Thoracic aorta (tissue), 2 donors: ENCODE measurements at regions not wholly inside any gene's neighbourhood (a gene's known extent, or its start where the extent isn't known, plus 50 kb on each side); places are given as distances from the start of the nearest gene placed in this dataset.

Experiments
- ATAC-seq: fragments of 150-250 bp; one replicate; pipeline ENCODE4 v1.8.0; 2017; ENCODE audit warnings: low read depth; ENCODE audit not compliant: insufficient number of reproducible peaks, low FRiP score
- DNase-seq: peaks from one replicate; pipeline ENCODE4 v3.0.0-alpha.2; 2020; ENCODE audit warnings: low spot score
- H3K27ac ChIP-seq, 2 donors: fragments of 200-600 bp; sonication (generic); 1 replicate in 1 of 2; 2 replicates in 1 of 2; pipeline ENCODE4 v1.5.1; 2016; ENCODE audit warnings: mild to moderate bottlenecking in 2 of 2, moderate library complexity in 2 of 2
- H3K27me3 ChIP-seq: fragments of 200-600 bp; sonication (generic); replicated peaks from 2 replicates; pipeline ENCODE4 v1.6.0; 2016; ENCODE audit warnings: mild to moderate bottlenecking; ENCODE audit not compliant: insufficient read depth
- H3K36me3 ChIP-seq: fragments of 200-600 bp; sonication (generic); one replicate; pipeline ENCODE4 v1.5.1; 2016
- H3K4me1 ChIP-seq, 2 donors: fragments of 200-600 bp; sonication (generic); 1 replicate in 1 of 2; 2 replicates in 1 of 2; pipeline versions ENCODE4 v1.5.1 to v1.6.0; 2016; ENCODE audit warnings: low read depth in 2 of 2, mild to moderate bottlenecking in 1 of 2; ENCODE audit not compliant: control insufficient read depth in 1 of 2
- H3K4me3 ChIP-seq: fragments of 200-600 bp; sonication (generic); 2 replicates; pipeline ENCODE4 v1.5.1; 2016; ENCODE audit warnings: mild to moderate bottlenecking
- H3K9me3 ChIP-seq: fragments of 200-600 bp; sonication (generic); 2 replicates; pipeline ENCODE4 v1.5.1; 2016
- TF ChIP-seq, protein P1 (sequence below): fragments of 200-600 bp; sonication (generic); IDR thresholded peaks from one replicate; pipeline ENCODE4 v1.5.1; 2019; ENCODE audit warnings: antibody characterized with exemption

DNA sequence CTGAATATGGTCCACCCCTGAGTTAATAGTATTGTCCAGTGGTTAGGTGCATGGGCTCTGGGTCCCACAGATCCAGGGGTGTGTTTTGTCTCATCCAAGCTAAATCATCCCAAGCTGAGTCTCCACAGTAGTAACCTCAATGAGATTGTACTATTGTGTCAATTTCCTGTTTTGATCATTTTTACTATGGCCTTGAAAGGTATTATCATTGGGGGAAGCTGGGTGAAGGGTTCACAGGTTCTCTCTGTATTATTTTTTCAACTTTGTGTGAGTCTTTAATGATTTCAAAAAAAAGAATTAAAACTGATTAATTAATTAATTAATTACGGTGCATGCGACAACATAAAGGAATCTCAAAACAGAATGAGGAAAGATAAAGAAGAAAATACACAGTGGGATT is 266.1 kb downstream of the MN1 start:
- Histone ChIP-seq H3K36me3 (no peaks in the 10 kb centered on the region), H3K27ac (no peak overlapping the region), H3K4me1 (peaks cover 3 to 13% of the 10 kb centered on the region in 2 donors), H3K27me3 (no peaks in the 10 kb centered on the region), H3K9me3 (no peaks in the 10 kb centered on the region), H3K4me3 (no peak overlapping the region)
- no peak for ATAC-seq
- TF ChIP-seq, protein P1, sequence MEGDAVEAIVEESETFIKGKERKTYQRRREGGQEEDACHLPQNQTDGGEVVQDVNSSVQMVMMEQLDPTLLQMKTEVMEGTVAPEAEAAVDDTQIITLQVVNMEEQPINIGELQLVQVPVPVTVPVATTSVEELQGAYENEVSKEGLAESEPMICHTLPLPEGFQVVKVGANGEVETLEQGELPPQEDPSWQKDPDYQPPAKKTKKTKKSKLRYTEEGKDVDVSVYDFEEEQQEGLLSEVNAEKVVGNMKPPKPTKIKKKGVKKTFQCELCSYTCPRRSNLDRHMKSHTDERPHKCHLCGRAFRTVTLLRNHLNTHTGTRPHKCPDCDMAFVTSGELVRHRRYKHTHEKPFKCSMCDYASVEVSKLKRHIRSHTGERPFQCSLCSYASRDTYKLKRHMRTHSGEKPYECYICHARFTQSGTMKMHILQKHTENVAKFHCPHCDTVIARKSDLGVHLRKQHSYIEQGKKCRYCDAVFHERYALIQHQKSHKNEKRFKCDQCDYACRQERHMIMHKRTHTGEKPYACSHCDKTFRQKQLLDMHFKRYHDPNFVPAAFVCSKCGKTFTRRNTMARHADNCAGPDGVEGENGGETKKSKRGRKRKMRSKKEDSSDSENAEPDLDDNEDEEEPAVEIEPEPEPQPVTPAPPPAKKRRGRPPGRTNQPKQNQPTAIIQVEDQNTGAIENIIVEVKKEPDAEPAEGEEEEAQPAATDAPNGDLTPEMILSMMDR: no peak
- DNase-seq: no peak

DNA sequence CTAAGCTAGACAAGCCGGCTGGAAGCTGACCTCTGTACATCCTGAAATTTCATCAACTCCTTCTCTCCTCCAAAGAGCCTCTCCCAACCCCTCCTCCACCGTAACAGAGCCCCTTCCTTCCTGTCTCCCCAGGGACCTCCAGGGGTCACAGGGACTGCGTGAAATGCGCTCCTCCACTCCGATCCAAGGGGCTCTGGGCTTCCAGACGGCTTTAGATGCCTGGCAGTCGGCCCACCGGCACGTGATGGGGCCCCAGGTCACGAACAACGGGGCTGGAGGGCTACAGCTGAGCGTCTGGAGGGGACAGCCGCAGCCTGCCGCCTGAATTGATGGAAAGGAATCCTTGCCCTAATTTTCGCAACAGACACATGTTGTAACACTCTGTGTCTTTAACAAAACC is 264.1 kb downstream of the MN1 start:
- H3K4me3 ChIP-seq: no peak overlapping the region
- no peaks in the 10 kb centered on the region for H3K36me3 ChIP-seq
- ATAC-seq: no peak
- DNase-seq: no peak
- no peaks in the 10 kb centered on the region for H3K27me3 ChIP-seq
- no peaks in the 10 kb centered on the region for H3K4me1 ChIP-seq
- no peaks in the 10 kb centered on the region for H3K9me3 ChIP-seq
- no peak overlapping the region for H3K27ac ChIP-seq
- TF ChIP-seq, protein P1: no peak

DNA sequence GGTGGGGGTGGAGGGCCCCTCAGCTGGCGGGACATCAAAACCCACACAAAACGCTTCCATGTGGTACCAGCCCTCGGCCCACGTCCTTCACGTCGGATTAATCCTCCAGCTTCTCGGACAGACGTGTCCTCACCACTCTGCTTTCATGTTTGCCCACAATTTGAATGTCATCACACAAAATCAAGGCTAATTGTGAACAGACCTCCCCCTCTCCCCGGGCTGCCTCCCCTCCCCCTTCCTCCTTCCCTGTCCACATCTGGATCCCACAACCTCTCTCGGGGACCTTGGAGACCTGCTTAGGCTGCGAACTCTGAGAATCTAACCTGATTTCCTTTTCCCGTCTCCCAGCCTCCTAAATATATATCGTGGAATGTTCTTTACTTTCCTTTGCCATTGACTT is 262.9 kb downstream of the MN1 start:
- H3K27me3 ChIP-seq: no peaks in the 10 kb centered on the region
- no peaks in the 10 kb centered on the region for H3K4me1 ChIP-seq
- no peak overlapping the region for H3K27ac ChIP-seq
- no peak for DNase-seq
- H3K9me3 ChIP-seq: no peaks in the 10 kb centered on the region
- H3K4me3 ChIP-seq: no peak overlapping the region
- H3K36me3 ChIP-seq: no peaks in the 10 kb centered on the region
- TF ChIP-seq, protein P1: no peak
- ATAC-seq: no peak

DNA sequence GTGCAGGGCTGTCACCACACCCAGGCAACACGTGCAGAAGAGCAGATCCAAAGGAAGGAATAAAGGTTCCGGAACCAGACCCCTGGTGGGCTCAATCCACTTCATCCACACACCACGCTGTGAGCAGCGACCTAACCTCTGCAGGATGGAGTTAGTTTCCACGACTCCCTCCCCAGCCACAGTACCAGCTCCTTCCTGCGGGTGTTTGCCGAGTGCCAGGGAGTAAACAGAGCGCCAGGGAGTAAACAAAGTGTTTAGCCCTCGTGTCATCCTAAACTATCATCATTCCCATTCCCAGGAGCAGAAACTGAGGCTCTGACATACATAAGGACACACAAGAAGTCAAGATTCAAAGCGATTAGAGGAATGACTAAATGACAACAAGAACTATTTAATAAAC is 261.3 kb downstream of the MN1 start:
- DNase-seq: no peak
- H3K4me1 ChIP-seq: no peaks in the 10 kb centered on the region
- H3K27ac ChIP-seq: no peak overlapping the region
- H3K27me3 ChIP-seq: no peaks in the 10 kb centered on the region
- no peak overlapping the region for H3K4me3 ChIP-seq
- TF ChIP-seq, protein P1: no peak
- no peaks in the 10 kb centered on the region for H3K9me3 ChIP-seq
- ATAC-seq: no peak
- H3K36me3 ChIP-seq: no peaks in the 10 kb centered on the region

DNA sequence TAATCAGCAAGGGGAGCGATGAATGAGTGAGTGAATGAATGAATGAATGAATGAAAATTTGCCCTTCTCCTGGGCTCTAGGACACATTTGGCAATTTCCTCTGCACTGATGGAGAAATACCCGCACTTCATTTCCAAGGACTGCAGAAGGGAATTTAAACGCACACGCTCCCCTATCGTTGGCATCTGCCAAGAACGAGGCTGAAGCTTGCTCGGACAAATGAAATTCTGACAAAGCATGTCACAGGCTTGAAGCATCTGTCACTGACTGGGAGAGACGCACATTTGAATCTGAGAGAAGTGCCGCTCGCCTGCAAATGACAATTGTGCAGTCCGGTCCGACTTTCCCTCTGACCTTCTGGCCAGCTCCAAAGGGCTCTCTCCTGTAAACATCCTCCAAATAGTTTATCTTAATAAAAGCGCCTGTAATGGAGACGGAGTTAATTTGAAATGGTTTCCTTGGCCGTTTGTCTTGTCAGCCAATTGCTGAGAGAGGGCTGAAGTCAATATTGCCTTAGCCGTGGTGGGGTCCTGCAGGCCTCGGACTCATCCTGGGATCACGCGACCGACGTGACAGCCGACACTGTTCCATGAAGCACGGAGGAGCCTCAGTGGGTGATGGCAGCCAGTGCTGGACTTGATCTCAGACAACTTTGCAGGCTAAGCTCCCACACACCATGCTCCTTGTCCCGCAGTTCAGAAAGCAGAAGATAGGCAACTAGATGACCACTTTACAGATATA is 260.7 kb downstream of the MN1 start:
- Histone ChIP-seq H3K4me1 (no peaks in the 10 kb centered on the region), H3K9me3 (no peaks in the 10 kb centered on the region), H3K36me3 (no peaks in the 10 kb centered on the region), H3K27me3 (no peaks in the 10 kb centered on the region), H3K27ac (no peak overlapping the region), H3K4me3 (no peak overlapping the region)
- no peak for ATAC-seq
- TF ChIP-seq, protein P1: no peak
- no peak for DNase-seq
